Subcutaneous abdominal adipose tissue (tissue), 5 donors: ENCODE measurements at regions not wholly inside any gene's neighbourhood (a gene's known extent, or its start where the extent isn't known, plus 50 kb on each side); places are given as distances from the start of the nearest gene placed in this dataset.

Experiments used
- H3K27ac ChIP-seq: one replicate; pipeline ENCODE4 v1.7.0; 2013; ENCODE audit warnings: low read depth, mild to moderate bottlenecking, inconsistent platforms, low read length, moderate library complexity
- H3K27me3 ChIP-seq, 5 donors: one replicate each; pipeline ENCODE4 v1.7.0; 2013; ENCODE audit warnings: low read length in 5 of 5, inconsistent platforms in 1 of 5; ENCODE audit not compliant: control insufficient read depth in 5 of 5, insufficient read depth in 4 of 5
- H3K36me3 ChIP-seq, 5 donors: one replicate each; pipeline ENCODE4 v1.7.0; 2013; ENCODE audit warnings: low read length in 5 of 5; ENCODE audit not compliant: control insufficient read depth in 5 of 5, insufficient read depth in 5 of 5
- H3K4me1 ChIP-seq, 5 donors: one replicate each; pipeline ENCODE4 v1.7.0; 2013; ENCODE audit warnings: low read length in 5 of 5, mild to moderate bottlenecking in 3 of 5, moderate library complexity in 1 of 5; ENCODE audit not compliant: control insufficient read depth in 5 of 5, insufficient read depth in 5 of 5
- H3K4me3 ChIP-seq, 5 donors: one replicate each; pipeline ENCODE4 v1.7.0; 2013; ENCODE audit warnings: low read length in 5 of 5, low read depth in 1 of 5
- H3K9ac ChIP-seq, 5 donors: one replicate each; pipeline ENCODE4 v1.7.0; 2013; ENCODE audit warnings: low read length in 5 of 5, mild to moderate bottlenecking in 4 of 5, moderate library complexity in 3 of 5
- H3K9me3 ChIP-seq, 5 donors: one replicate each; pipeline ENCODE4 v1.7.0; 2013; ENCODE audit warnings: low read length in 5 of 5; ENCODE audit not compliant: control insufficient read depth in 5 of 5
- donor health status: healthy.
- donor health status: healthy.
- donor health status: healthy.
- donor health status: healthy.
- donor health status: healthy.

- Histone ChIP-seq H3K4me3 (no peak overlapping the region), H3K36me3 (no peaks in the 10 kb centered on the region), H3K4me1 (peaks cover 3 to 46% (median 19%) of the 10 kb centered on the region in 5 donors), H3K27me3 (no peaks in the 10 kb centered on the region), H3K9ac (no peak overlapping the region), H3K9me3 (no peaks in the 10 kb centered on the region), H3K27ac (no peak overlapping the region)
Observed at GRCh38 chr12:58268069-58268468, 326.7 kb downstream of the ATP23 start.

GRCh38 chr12:58269476-58269875 lies 328.1 kb downstream of the ATP23 start:
- Histone ChIP-seq H3K27ac (no peak overlapping the region), H3K27me3 (no peaks in the 10 kb centered on the region), H3K4me1 (peaks cover 3 to 47% (median 19%) of the 10 kb centered on the region in 5 donors), H3K36me3 (no peaks in the 10 kb centered on the region), H3K9ac (no peak overlapping the region), H3K4me3 (no peak overlapping the region), H3K9me3 (no peaks in the 10 kb centered on the region)

GRCh38 chr12:58270966-58271705 lies 329.8 kb downstream of the ATP23 start:
- H3K27me3 ChIP-seq, result no peaks in the 10 kb centered on the region
- peaks cover 3 to 47% (median 19%) of the 10 kb centered on the region in 5 donors for H3K4me1 ChIP-seq
- no peaks in the 10 kb centered on the region for H3K9me3 ChIP-seq
- H3K36me3 ChIP-seq, result no peaks in the 10 kb centered on the region
- H3K4me3 ChIP-seq, result peak overlapping the region in 1 of 5 donors; percentile 26
- H3K27ac ChIP-seq, result peak overlapping the region; percentile 52
- H3K9ac ChIP-seq, result no peak overlapping the region

GRCh38 chr12:58272461-58272860 lies 331.1 kb downstream of the ATP23 start:
- Histone ChIP-seq H3K4me1 (peaks cover 3 to 47% (median 19%) of the 10 kb centered on the region in 5 donors), H3K4me3 (no peak overlapping the region), H3K36me3 (no peaks in the 10 kb centered on the region), H3K27ac (peak overlapping the region; percentile 9), H3K9ac (no peak overlapping the region), H3K27me3 (no peaks in the 10 kb centered on the region), H3K9me3 (peaks cover 3 to 8% (median 3%) of the 10 kb centered on the region in 5 donors)

GRCh38 chr12:58277231-58277630 lies 335.9 kb downstream of the ATP23 start:
- H3K4me1 ChIP-seq, result peaks cover 0 to 2% (median 0%) of the 10 kb centered on the region in 5 donors

GRCh38 chr12:58283553-58283952 lies 342.2 kb downstream of the ATP23 start:
- H3K9ac ChIP-seq, result no peak overlapping the region
- no peaks in the 10 kb centered on the region for H3K36me3 ChIP-seq
- H3K27ac ChIP-seq, result no peak overlapping the region
- no peaks in the 10 kb centered on the region for H3K4me1 ChIP-seq
- no peak overlapping the region for H3K4me3 ChIP-seq
- H3K9me3 ChIP-seq, result peaks cover 0 to 13% (median 0%) of the 10 kb centered on the region in 5 donors
- no peaks in the 10 kb centered on the region for H3K27me3 ChIP-seq

More at GRCh38 chr12:58277231-58277630, 335.9 kb downstream of the ATP23 start:
- Histone ChIP-seq H3K27me3 (no peaks in the 10 kb centered on the region), H3K4me3 (no peak overlapping the region), H3K9ac (no peak overlapping the region), H3K36me3 (no peaks in the 10 kb centered on the region), H3K27ac (no peak overlapping the region), H3K9me3 (peaks cover 4 to 25% (median 9%) of the 10 kb centered on the region in 5 donors)

GRCh38 chr12:58285551-58285950 lies 344.2 kb downstream of the ATP23 start:
- H3K27ac ChIP-seq, result no peak overlapping the region
- no peaks in the 10 kb centered on the region for H3K4me1 ChIP-seq
- no peaks in the 10 kb centered on the region for H3K27me3 ChIP-seq

GRCh38 chr12:58286353-58286752 lies 345.0 kb downstream of the ATP23 start:
- peaks cover 0 to 5% (median 0%) of the 10 kb centered on the region in 5 donors for H3K9me3 ChIP-seq
- no peak overlapping the region for H3K27ac ChIP-seq
- no peaks in the 10 kb centered on the region for H3K4me1 ChIP-seq
- H3K9ac ChIP-seq, result no peak overlapping the region
- no peaks in the 10 kb centered on the region for H3K36me3 ChIP-seq
- no peak overlapping the region for H3K4me3 ChIP-seq
- H3K27me3 ChIP-seq, result no peaks in the 10 kb centered on the region

More at GRCh38 chr12:58285551-58285950, 344.2 kb downstream of the ATP23 start:
- Histone ChIP-seq H3K9ac (no peak overlapping the region), H3K9me3 (peaks cover 0 to 6% (median 0%) of the 10 kb centered on the region in 5 donors), H3K36me3 (no peaks in the 10 kb centered on the region), H3K4me3 (no peak overlapping the region)

- no peaks in the 10 kb centered on the region for H3K9me3 ChIP-seq
- no peaks in the 10 kb centered on the region for H3K4me1 ChIP-seq
- no peak overlapping the region for H3K9ac ChIP-seq
- no peaks in the 10 kb centered on the region for H3K36me3 ChIP-seq
- H3K4me3 ChIP-seq, result no peak overlapping the region
- no peak overlapping the region for H3K27ac ChIP-seq
- no peaks in the 10 kb centered on the region for H3K27me3 ChIP-seq
Observed at GRCh38 chr12:58288190-58288589, 346.8 kb downstream of the ATP23 start.

GRCh38 chr12:58291106-58291505 lies 349.7 kb downstream of the ATP23 start:
- no peaks in the 10 kb centered on the region for H3K4me1 ChIP-seq
- H3K4me3 ChIP-seq, result no peak overlapping the region
- no peaks in the 10 kb centered on the region for H3K27me3 ChIP-seq
- no peak overlapping the region for H3K27ac ChIP-seq
- no peaks in the 10 kb centered on the region for H3K9me3 ChIP-seq
- no peak overlapping the region for H3K9ac ChIP-seq
- no peaks in the 10 kb centered on the region for H3K36me3 ChIP-seq
